Large intestine (tissue), 3 donors: ENCODE measurements at regions not wholly inside any gene's neighbourhood (a gene's known extent, or its start where the extent isn't known, plus 50 kb on each side); places are given as distances from the start of the nearest gene placed in this dataset.

Experiments
- DNase-seq, 2 donors: peaks; one replicate each; pipeline versions ENCODE4 v3.0.0 to v3.0.0-alpha.2; 2013
- H3K27ac ChIP-seq: one replicate; pipeline ENCODE4 v1.5.1; 2013; ENCODE audit warnings: low read length
- H3K27me3 ChIP-seq: 2 replicates; pipeline ENCODE4 v1.6.1; 2013; ENCODE audit warnings: low read length; ENCODE audit not compliant: control insufficient read depth, insufficient read depth
- H3K36me3 ChIP-seq: 2 replicates; pipeline ENCODE4 v1.6.1; 2013; ENCODE audit warnings: low read length; ENCODE audit not compliant: control insufficient read depth, insufficient read depth
- H3K4me1 ChIP-seq: one replicate; pipeline ENCODE4 v1.6.1; 2013; ENCODE audit warnings: low read length; ENCODE audit not compliant: control insufficient read depth, insufficient read depth
- H3K4me3 ChIP-seq: one replicate; pipeline ENCODE4 v1.5.1; 2013; ENCODE audit warnings: low read length
- H3K9me3 ChIP-seq: one replicate; pipeline ENCODE4 v1.6.1; 2013; ENCODE audit warnings: mild to moderate bottlenecking, low read depth, low read length, moderate library complexity; ENCODE audit not compliant: control insufficient read depth
- WGBS: methylation state at CpG from one replicate; pipeline ENCODE4 v1.1.5; 2013; ENCODE audit warnings: low lambda C conversion rate; ENCODE audit not compliant: insufficient coverage; 5-methylcytosine and 5-hydroxymethylcytosine counted together

DNA sequence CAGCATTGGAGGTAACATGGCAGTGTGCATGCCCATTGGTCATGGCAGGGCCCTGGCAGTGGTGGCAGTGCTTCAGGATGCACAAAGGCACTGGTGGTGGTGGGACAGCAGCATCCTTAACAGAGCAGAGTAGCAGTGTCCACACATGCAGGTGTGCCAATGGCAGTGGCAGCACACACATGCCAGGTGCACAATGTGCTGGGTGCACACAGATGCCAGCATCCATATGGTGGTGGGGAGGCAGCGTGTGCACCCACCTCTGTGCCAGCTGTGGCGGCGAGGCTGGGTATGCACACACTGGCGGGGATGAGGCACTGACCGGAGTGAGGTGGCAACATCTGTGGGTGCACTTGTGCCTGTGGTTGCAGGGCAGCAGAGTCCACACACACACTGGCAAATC is 150.6 kb downstream of the SI start:
- no CpG with 5 or more reads among the region's 5 CpGs for WGBS
- Histone ChIP-seq H3K4me1 (no peaks in the 10 kb centered on the region), H3K27ac (no peak overlapping the region), H3K36me3 (no peaks in the 10 kb centered on the region), H3K9me3 (no peaks in the 10 kb centered on the region), H3K27me3 (no peaks in the 10 kb centered on the region), H3K4me3 (no peak overlapping the region)
- no peak for DNase-seq

DNA sequence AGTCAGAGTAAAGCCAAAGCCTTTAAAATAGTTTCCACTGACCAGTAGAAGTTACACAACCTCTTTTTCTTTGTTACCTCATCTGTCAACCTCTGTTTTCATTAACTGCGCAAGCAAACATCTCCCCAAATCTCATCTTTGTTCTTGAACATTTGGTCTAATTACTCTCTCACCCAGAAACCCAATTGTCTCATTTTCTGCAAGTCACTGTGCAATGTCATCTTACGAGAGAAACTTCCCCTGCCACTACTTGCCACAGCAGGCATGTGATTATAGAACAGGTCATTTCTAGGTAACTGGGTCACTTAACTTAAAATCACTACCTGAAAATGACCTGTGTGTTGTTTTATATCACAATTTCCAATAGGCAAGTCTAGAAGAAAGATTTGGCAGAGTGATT is 159.4 kb downstream of the SI start:
- no peaks in the 10 kb centered on the region for H3K9me3 ChIP-seq
- H3K36me3 ChIP-seq: no peaks in the 10 kb centered on the region
- 100% methylated on average over 1 of the region's 2 CpGs for WGBS
- no peaks in the 10 kb centered on the region for H3K27me3 ChIP-seq
- H3K4me1 ChIP-seq: no peaks in the 10 kb centered on the region
- H3K4me3 ChIP-seq: no peak overlapping the region
- no peak for DNase-seq
- no peak overlapping the region for H3K27ac ChIP-seq

DNA sequence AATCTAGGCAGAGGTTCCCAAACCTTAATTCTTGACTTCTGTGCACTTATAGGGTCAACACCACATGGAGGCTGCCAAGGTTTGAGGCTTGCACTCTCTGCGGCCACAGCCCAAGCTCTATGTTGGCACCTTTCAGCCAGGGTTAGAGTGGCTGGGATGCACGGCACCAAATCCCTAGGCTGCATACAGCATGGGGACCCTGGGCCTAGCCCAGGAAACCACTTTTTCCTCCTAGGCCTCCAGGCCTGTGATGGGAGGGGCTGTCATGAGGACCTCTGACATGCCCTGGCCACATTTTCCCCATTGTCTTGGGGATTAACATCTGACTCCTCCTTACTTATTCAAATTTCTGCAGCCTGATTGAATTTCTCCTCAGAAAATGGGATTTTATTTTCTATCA is 165.4 kb downstream of the SI start:
- Histone ChIP-seq H3K9me3 (no peaks in the 10 kb centered on the region), H3K27ac (no peak overlapping the region), H3K4me3 (no peak overlapping the region), H3K27me3 (no peaks in the 10 kb centered on the region), H3K36me3 (no peaks in the 10 kb centered on the region), H3K4me1 (no peaks in the 10 kb centered on the region)
- WGBS: no CpG with 5 or more reads among the region's 2 CpGs
- DNase-seq: no peak

- Histone ChIP-seq H3K4me1 (no peaks in the 10 kb centered on the region), H3K27ac (no peak overlapping the region), H3K36me3 (no peaks in the 10 kb centered on the region), H3K27me3 (no peaks in the 10 kb centered on the region), H3K4me3 (no peak overlapping the region), H3K9me3 (no peaks in the 10 kb centered on the region)
- DNase-seq: peak in 1 of 2 donors; percentile 1
- WGBS: 100% methylated on average over 1 of the region's 5 CpGs
Observed at GRCh38 chr3:164903820-164904451, 174.4 kb downstream of the SI start.

- H3K9me3 ChIP-seq: no peaks in the 10 kb centered on the region
- H3K27ac ChIP-seq: no peak overlapping the region
- H3K27me3 ChIP-seq: no peaks in the 10 kb centered on the region
- no peaks in the 10 kb centered on the region for H3K36me3 ChIP-seq
- no peak overlapping the region for H3K4me3 ChIP-seq
- 40% methylated on average over 1 of the region's 1 CpG for WGBS
- H3K4me1 ChIP-seq: no peaks in the 10 kb centered on the region
- DNase-seq: peak in 1 of 2 donors; percentile 5
Observed at GRCh38 chr3:164897342-164897741, 181.0 kb downstream of the SI start.

DNA sequence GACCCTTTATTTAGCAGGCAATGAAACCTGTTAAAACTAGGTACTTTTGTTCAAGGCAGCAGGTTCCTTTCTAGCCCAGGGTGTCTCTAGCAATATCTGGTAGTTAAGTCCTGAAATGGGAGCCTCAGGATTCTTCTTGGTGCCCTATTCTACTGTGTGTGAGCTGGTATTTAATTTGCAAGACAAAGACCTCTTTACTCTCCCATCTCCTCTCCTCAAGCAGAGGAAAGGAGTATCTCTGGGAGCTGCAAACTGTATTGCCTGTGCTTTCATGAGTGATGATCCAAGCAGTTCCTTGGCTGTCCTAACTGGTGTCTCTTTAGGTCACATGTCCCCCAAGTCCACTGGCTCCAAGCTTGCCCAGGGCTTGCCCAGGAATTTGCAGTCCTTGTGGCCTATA is 188.2 kb downstream of the SI start:
- Histone ChIP-seq H3K27ac (no peak overlapping the region), H3K4me1 (no peaks in the 10 kb centered on the region), H3K36me3 (no peaks in the 10 kb centered on the region), H3K9me3 (no peaks in the 10 kb centered on the region), H3K27me3 (no peaks in the 10 kb centered on the region), H3K4me3 (no peak overlapping the region)
- DNase-seq: no peak

GRCh38 chr3:164883171-164883570 is 195.1 kb downstream of the SI start:
- no peak overlapping the region for H3K4me3 ChIP-seq
- H3K27me3 ChIP-seq: no peaks in the 10 kb centered on the region
- H3K9me3 ChIP-seq: no peaks in the 10 kb centered on the region
- H3K27ac ChIP-seq: no peak overlapping the region
- no peak for DNase-seq
- H3K4me1 ChIP-seq: no peaks in the 10 kb centered on the region
- no peaks in the 10 kb centered on the region for H3K36me3 ChIP-seq

GRCh38 chr3:164879201-164879600 is 199.1 kb downstream of the SI start:
- WGBS: no CpG with 5 or more reads among the region's 4 CpGs
- no peak for DNase-seq

DNA sequence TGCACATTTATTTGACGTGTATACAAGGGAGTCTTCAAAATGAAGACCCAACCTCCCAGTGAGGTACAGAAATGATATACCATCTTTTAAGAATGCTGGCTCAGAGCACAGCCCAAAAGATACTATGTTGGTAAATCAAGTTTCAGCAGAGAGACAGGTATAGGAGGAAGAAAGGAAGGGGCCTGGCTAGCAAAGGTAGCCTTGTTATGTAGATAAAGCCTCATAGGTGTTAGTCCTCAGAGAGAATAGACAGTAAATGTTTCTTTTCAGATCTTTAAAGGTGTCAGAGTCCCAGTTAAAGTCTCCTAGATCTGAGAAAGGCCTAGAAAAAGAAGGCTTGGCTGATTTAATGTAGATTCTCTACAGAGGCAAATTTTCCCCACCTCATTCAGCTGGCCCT is 213.8 kb downstream of the SI start:
- Histone ChIP-seq H3K36me3 (no peaks in the 10 kb centered on the region), H3K27me3 (no peaks in the 10 kb centered on the region), H3K4me3 (no peak overlapping the region), H3K9me3 (no peaks in the 10 kb centered on the region), H3K27ac (no peak overlapping the region), H3K4me1 (no peaks in the 10 kb centered on the region)
- no CpG with 5 or more reads among the region's 1 CpG for WGBS
- no peak for DNase-seq

More at GRCh38 chr3:164879201-164879600, 199.1 kb downstream of the SI start:
- no peak overlapping the region for H3K4me3 ChIP-seq
- no peaks in the 10 kb centered on the region for H3K4me1 ChIP-seq
- H3K27me3 ChIP-seq: no peaks in the 10 kb centered on the region
- no peak overlapping the region for H3K27ac ChIP-seq
- no peaks in the 10 kb centered on the region for H3K9me3 ChIP-seq
- H3K36me3 ChIP-seq: no peaks in the 10 kb centered on the region

DNA sequence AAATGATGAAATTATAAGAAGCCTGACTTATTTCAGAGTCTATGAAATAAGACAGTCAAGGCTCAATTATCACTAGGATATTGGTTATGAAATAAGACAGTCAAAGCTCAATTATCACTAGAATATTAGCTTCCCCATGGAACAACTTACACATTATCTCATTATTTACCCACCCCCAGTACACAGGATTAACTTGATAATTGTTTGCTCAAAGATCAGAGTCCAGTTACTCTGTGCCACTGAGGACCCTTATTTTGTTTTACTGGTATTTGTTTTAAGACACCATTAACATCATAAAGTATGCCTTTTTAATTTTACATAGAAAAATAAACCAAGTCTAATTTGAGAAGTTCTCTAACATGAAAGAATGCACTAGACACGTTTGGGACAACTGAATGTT is 225.4 kb downstream of the SI start:
- no peak overlapping the region for H3K4me3 ChIP-seq
- no peaks in the 10 kb centered on the region for H3K4me1 ChIP-seq
- H3K36me3 ChIP-seq: no peaks in the 10 kb centered on the region
- H3K27me3 ChIP-seq: no peaks in the 10 kb centered on the region
- no peaks in the 10 kb centered on the region for H3K9me3 ChIP-seq
- peak in 1 of 2 donors; percentile 6 for DNase-seq
- no peak overlapping the region for H3K27ac ChIP-seq
- WGBS: 0% methylated on average over 1 of the region's 1 CpG

GRCh38 chr3:164851905-164852304 is 226.4 kb downstream of the SI start:
- Histone ChIP-seq H3K4me1 (no peaks in the 10 kb centered on the region), H3K4me3 (no peak overlapping the region), H3K9me3 (no peaks in the 10 kb centered on the region), H3K27ac (no peak overlapping the region), H3K36me3 (no peaks in the 10 kb centered on the region), H3K27me3 (no peaks in the 10 kb centered on the region)
- no peak for DNase-seq
- WGBS: 88% methylated on average over 1 of the region's 1 CpG
